SK-N-SH (cell line): ENCODE measurements at regions not wholly inside any gene's neighbourhood (a gene's known extent, or its start where the extent isn't known, plus 50 kb on each side); places are given as distances from the start of the nearest gene placed in this dataset.

Source experiments
- CTCF ChIA-PET: fragments of 300-600, 350-600 bp; formaldehyde crosslinking; extraction: SDS; loops from one replicate; lab custom pipeline; 2021; lab: Yijun Ruan, JAX
- POLR2A ChIA-PET: fragments of 350-600 bp; sonication (Branson Sonifier 250); formaldehyde crosslinking; extraction: SDS; loops from one replicate; lab custom pipeline; 2020; ENCODE audit warnings: antibody characterized with exemption, inconsistent platforms; lab: Yijun Ruan, JAX
- DNase-seq: peaks from one replicate; pipeline ENCODE4 v3.0.0; 2012
- H2AFZ ChIP-seq: fragments of 200-600 bp; sonication (generic); 2 replicates; pipeline ENCODE4 v1.8.1; 2016; ENCODE audit warnings: antibody characterized with exemption, mild to moderate bottlenecking, low read depth
- H3F3A ChIP-seq: fragments of 200-600 bp; sonication (generic); replicated peaks from 2 replicates; pipeline ENCODE3; 2016; ENCODE audit warnings: antibody characterized with exemption, mild to moderate bottlenecking; ENCODE audit not compliant: insufficient read depth
- H3K27ac ChIP-seq, 2 experiments: fragments of 200-500 bp in 1 of 2; fragments of 200-600 bp in 1 of 2; sonication (Bioruptor generic) in 1 of 2; sonication (generic), shearing (Covaris generic) in 1 of 2; 2 replicates each; pipeline versions ENCODE4 v1.5.1 to v1.6.1; 2014 to 2016; ENCODE audit warnings: low read depth in 2 of 2, inconsistent platforms in 1 of 2, low read length in 1 of 2, mild to moderate bottlenecking in 1 of 2, mixed read lengths in 1 of 2
- H3K27me3 ChIP-seq: fragments of 200-600 bp; sonication (generic), shearing (Covaris generic); 2 replicates; pipeline ENCODE4 v1.6.1; 2016; ENCODE audit warnings: mixed run types; ENCODE audit not compliant: insufficient read depth
- H3K36me3 ChIP-seq, 2 experiments: fragments of 200-500 bp in 1 of 2; fragments of 200-600 bp in 1 of 2; sonication (Bioruptor generic) in 1 of 2; sonication (generic) in 1 of 2; replicated peaks in 1 of 2; 2 replicates each; pipeline versions ENCODE3 to v1.5.1; 2014 to 2016; ENCODE audit warnings: low read length in 1 of 2, mild to moderate bottlenecking in 1 of 2; ENCODE audit not compliant: insufficient read depth in 2 of 2, control insufficient read depth in 1 of 2
- H3K4me1 ChIP-seq, 2 experiments: fragments of 200-500 bp in 1 of 2; fragments of 200-600 bp in 1 of 2; sonication (Bioruptor generic) in 1 of 2; sonication (generic), shearing (Covaris generic) in 1 of 2; 2 replicates each; pipeline versions ENCODE4 v1.5.1 to v1.6.1; 2014 to 2016; ENCODE audit warnings: low read depth in 1 of 2, low read length in 1 of 2, mixed run types in 1 of 2; ENCODE audit not compliant: insufficient read depth in 2 of 2, control insufficient read depth in 1 of 2
- H3K4me2 ChIP-seq: fragments of 200-600 bp; sonication (generic), shearing (Covaris generic); 2 replicates; pipeline ENCODE4 v1.6.1; 2017; ENCODE audit warnings: mixed run types
- H3K4me3 ChIP-seq, 2 experiments: fragments of 200-500 bp in 1 of 2; fragments of 200-600 bp in 1 of 2; sonication (Bioruptor generic) in 1 of 2; sonication (generic), shearing (Covaris generic) in 1 of 2; 2 replicates each; pipeline versions ENCODE4 v1.5.1 to v1.8.1; 2014 to 2016; ENCODE audit warnings: low read depth in 2 of 2, inconsistent platforms in 1 of 2, low read length in 1 of 2, mild to moderate bottlenecking in 1 of 2, mixed read lengths in 1 of 2, moderate library complexity in 1 of 2
- H3K79me2 ChIP-seq: fragments of 200-600 bp; sonication (generic); 2 replicates; pipeline ENCODE4 v1.8.1; 2017; ENCODE audit warnings: mild to moderate bottlenecking; ENCODE audit not compliant: insufficient read depth
- H3K9ac ChIP-seq: fragments of 200-600 bp; sonication (generic); 2 replicates; pipeline ENCODE4 v1.6.1; 2017; ENCODE audit warnings: mixed run types
- H3K9me2 ChIP-seq: fragments of 200-600 bp; sonication (generic); 2 replicates; pipeline ENCODE4 v1.6.1; 2017; ENCODE audit warnings: mixed run types
- H3K9me3 ChIP-seq: fragments of 200-600 bp; sonication (generic); 2 replicates; pipeline ENCODE4 v1.6.1; 2017; ENCODE audit warnings: mixed run types, mild to moderate bottlenecking, moderate library complexity
- H4K20me1 ChIP-seq: fragments of 200-600 bp; sonication (generic); 2 replicates; pipeline ENCODE4 v1.6.1; 2017; ENCODE audit warnings: mild to moderate bottlenecking, mixed run types; ENCODE audit not compliant: insufficient read depth
- CTCF ChIP-seq: fragments of 200-600 bp; sonication (generic); IDR thresholded peaks from 2 replicates; pipeline ENCODE4 v1.6.1; 2017; ENCODE audit warnings: antibody characterized with exemption, mild to moderate bottlenecking, moderate library complexity
- ELF1 ChIP-seq: IDR thresholded peaks from 2 replicates; pipeline ENCODE4 v1.4.0; 2012
- EP300 ChIP-seq, 2 experiments: IDR thresholded peaks; 2 replicates each; pipeline versions ENCODE4 v1.4.0 to v1.6.1; 2012; ENCODE audit warnings: borderline replicate concordance in 1 of 2, low read depth in 1 of 2, low read length in 1 of 2
- EZH2phosphoT487 ChIP-seq: fragments of 200-600 bp; sonication (generic); IDR thresholded peaks from 2 replicates; pipeline ENCODE4 v1.6.1; 2017; ENCODE audit warnings: low read depth, mixed run types, mild to moderate bottlenecking, antibody characterized with exemption, moderate library complexity, borderline replicate concordance
- FOSL2 ChIP-seq: IDR thresholded peaks from 2 replicates; pipeline ENCODE4 v1.4.0; 2012; ENCODE audit warnings: low read depth, mild to moderate bottlenecking, moderate library complexity, borderline replicate concordance
- GABPA ChIP-seq: IDR thresholded peaks from 2 replicates; pipeline ENCODE4 v1.4.0; 2012; ENCODE audit warnings: low read depth, mild to moderate bottlenecking
- IRF3 ChIP-seq: fragments of 150-350 bp; IDR thresholded peaks from 2 replicates; pipeline ENCODE4 v1.6.1; 2016; ENCODE audit warnings: mild to moderate bottlenecking, low read depth, low read length
- JUND ChIP-seq: IDR thresholded peaks from 2 replicates; pipeline ENCODE4 v1.4.0; 2012
- MAX ChIP-seq: IDR thresholded peaks from 2 replicates; pipeline ENCODE4 v1.4.0; 2012; ENCODE audit warnings: low read depth
- MXI1 ChIP-seq: IDR thresholded peaks from 2 replicates; pipeline ENCODE4 v1.6.1; 2012; ENCODE audit warnings: mild to moderate bottlenecking, low read depth, low read length, improper control_type of control experiment
- NFIC ChIP-seq: IDR thresholded peaks from 2 replicates; pipeline ENCODE4 v1.4.0; 2012; ENCODE audit warnings: borderline replicate concordance
- PBX3 ChIP-seq: IDR thresholded peaks from 2 replicates; pipeline ENCODE4; 2012
- RAD21 ChIP-seq: IDR thresholded peaks from 2 replicates; pipeline ENCODE4 v1.6.1; 2012; ENCODE audit warnings: mild to moderate bottlenecking, low read length
- RFX5 ChIP-seq: IDR thresholded peaks from 2 replicates; pipeline ENCODE4 v1.6.1; 2012; ENCODE audit warnings: mild to moderate bottlenecking, improper control_type of control experiment, low read length
- RXRA ChIP-seq: IDR thresholded peaks from 2 replicates; pipeline ENCODE4 v1.4.0; 2012; ENCODE audit warnings: low read depth, mild to moderate bottlenecking, borderline replicate concordance
- SIN3A ChIP-seq: IDR thresholded peaks from 2 replicates; pipeline ENCODE4 v1.6.1; 2012; ENCODE audit warnings: low read depth, mild to moderate bottlenecking, low read length, moderate library complexity, borderline replicate concordance
- TAF1 ChIP-seq: IDR thresholded peaks from 2 replicates; pipeline ENCODE4 v1.6.1; 2012; ENCODE audit warnings: low read depth, mild to moderate bottlenecking, low read length, moderate library complexity, borderline replicate concordance
- TCF12 ChIP-seq: IDR thresholded peaks from 2 replicates; pipeline ENCODE4 v1.4.0; 2012
- USF1 ChIP-seq: IDR thresholded peaks from 2 replicates; pipeline ENCODE4 v1.4.0; 2012; ENCODE audit warnings: low read depth, borderline replicate concordance
- WGBS: methylation state at CpG from one replicate; pipeline ENCODE4 v1.1.6; 2017; ENCODE audit warnings: low lambda C conversion rate; 5-methylcytosine and 5-hydroxymethylcytosine counted together

GRCh38 chr11:76605338-76606074 lies 65.0 kb downstream of the LRRC32 start:
- no peak for DNase-seq
- H3K36me3 ChIP-seq = no peaks in the 10 kb centered on the region
- peaks cover 0 to 55% of the 10 kb centered on the region in 2 experiments; a peak in 1 of 4 replicates for H3K4me1 ChIP-seq
- 77% methylated on average over 8 of the region's 8 CpGs for WGBS
- H3K4me2 ChIP-seq = no peak overlapping the region
- H3F3A ChIP-seq = no peaks in the 10 kb centered on the region
- TF ChIP-seq IRF3 (no peak), TAF1 (no peak), RXRA (no peak), EZH2phosphoT487 (no peak), SIN3A (no peak), RFX5 (no peak), ELF1 (no peak)
- H3K9me3 ChIP-seq = no peaks in the 10 kb centered on the region
- CTCF ChIA-PET = interaction anchor here (0.8 to 1.5 kb wide), 4 partner anchors 28 to 129 kb away, joined by 3 to 4 read pairs (median 3); partner anchors contain the start of gene LRRC32
- H3K9ac ChIP-seq = no peak overlapping the region
- H3K9me2 ChIP-seq = no peaks in the 10 kb centered on the region
- POLR2A ChIA-PET = no interaction called here
- no peak overlapping the region for H2AFZ ChIP-seq
- H3K27ac ChIP-seq = peak overlapping the region in 1 of 2 experiments; percentile 84; a peak in 2 of 4 replicates
- no peaks in the 10 kb centered on the region for H3K79me2 ChIP-seq
- no peaks in the 10 kb centered on the region for H3K27me3 ChIP-seq
- H3K4me3 ChIP-seq = no peak overlapping the region
- no peaks in the 10 kb centered on the region for H4K20me1 ChIP-seq

- peak overlapping the region in 1 of 2 experiments; percentile 84; a peak in 2 of 4 replicates for H3K27ac ChIP-seq
- 52% methylated on average over 7 of the region's 8 CpGs for WGBS
- no peaks in the 10 kb centered on the region for H3F3A ChIP-seq
- no peaks in the 10 kb centered on the region for H3K27me3 ChIP-seq
- no peak overlapping the region for H3K4me2 ChIP-seq
- DNase-seq = peak; percentile 55
- H3K36me3 ChIP-seq = no peaks in the 10 kb centered on the region
- no peak overlapping the region for H3K4me3 ChIP-seq
- no peak overlapping the region for H3K9ac ChIP-seq
- no peaks in the 10 kb centered on the region for H3K79me2 ChIP-seq
- ChIA-PET POLR2A (no interaction called here), CTCF (interaction anchor here (1.0 to 1.5 kb wide), 3 partner anchors 28 to 129 kb away, joined by 3 to 4 read pairs (median 3); no protein-coding TSS in a partner anchor)
- no peak overlapping the region for H2AFZ ChIP-seq
- no peaks in the 10 kb centered on the region for H4K20me1 ChIP-seq
- H3K9me3 ChIP-seq = no peaks in the 10 kb centered on the region
- no peaks in the 10 kb centered on the region for H3K9me2 ChIP-seq
- H3K4me1 ChIP-seq = peaks cover 0 to 47% of the 10 kb centered on the region in 2 experiments; a peak in 1 of 4 replicates
- TF ChIP-seq MXI1 (no peak; the same call in 1 of the 2 replicates), ELF1 (no peak), RXRA (no peak), JUND (no peak), GABPA (no peak), NFIC (peak; percentile 78), IRF3 (no peak), RFX5 (no peak), CTCF (no peak), PBX3 (peak; percentile 23; the same call in 1 of the 2 replicates), EP300 (IDR thresholded peaks at IDR 0.05; ENCODE audit: borderline replicate concordance in 1 of 2, low read depth in 1 of 2, low read length in 1 of 2) (peak in 1 of 2 experiments; percentile 38; a peak in 1 of 4 replicates), RAD21 (no peak), TCF12 (peak; percentile 84), MAX (no peak; the same call in 1 of the 2 replicates), USF1 (peak; percentile 25; the same call in 1 of the 2 replicates), FOSL2 (no peak)
These were observed 65.8 kb downstream of the LRRC32 start for GRCh38 chr11:76604626-76605241.
